ENCODE measurements at regions not wholly inside any gene's neighbourhood (a gene's known extent, or its start where the extent isn't known, plus 50 kb on each side); places are given as distances from the start of the nearest gene placed in this dataset.

DNA sequence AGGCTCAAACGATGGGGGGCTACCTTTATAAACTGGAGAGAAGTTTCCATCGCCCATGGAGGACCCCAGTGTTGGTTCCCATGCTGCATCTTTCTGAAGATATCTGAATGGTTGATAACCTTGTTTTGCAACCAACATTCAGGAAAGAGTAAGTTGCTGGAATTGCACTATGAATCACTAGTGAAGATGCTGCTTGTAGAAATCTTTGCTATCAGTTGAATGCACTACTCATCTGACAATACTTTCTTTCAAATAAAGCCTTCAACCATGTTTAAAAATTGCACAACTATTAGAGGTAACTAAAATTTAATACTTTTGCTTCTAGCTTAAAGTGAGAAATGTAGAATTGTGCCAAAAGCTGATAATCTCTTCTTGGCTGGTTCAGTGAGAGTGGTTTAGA is 86.8 kb upstream of the HIVEP3 start:
- TF ChIP-seq EZH2 (IDR thresholded peaks at IDR 0.05; ENCODE audit: borderline replicate concordance, low read depth, low read length, poor library complexity, severe bottlenecking) (no peak), CTCF (conservative IDR thresholded peaks at IDR 0.05; ENCODE audit: low read depth, low read length) (no peak)
